IPS-18a (cell line): ENCODE measurements at regions not wholly inside any gene's neighbourhood (a gene's known extent, or its start where the extent isn't known, plus 50 kb on each side); places are given as distances from the start of the nearest gene placed in this dataset.

ENCODE experiments used
- H3K27ac ChIP-seq: one replicate; pipeline ENCODE4 v1.5.1; 2013; ENCODE audit warnings: low read length
- H3K27me3 ChIP-seq: one replicate; pipeline ENCODE4 v1.6.1; 2013; ENCODE audit warnings: mild to moderate bottlenecking, low read length; ENCODE audit not compliant: control insufficient read depth, insufficient read depth
- H3K36me3 ChIP-seq: one replicate; pipeline ENCODE4 v1.6.1; 2013; ENCODE audit warnings: low read depth, low read length; ENCODE audit not compliant: control insufficient read depth
- H3K4me1 ChIP-seq: one replicate; pipeline ENCODE4 v1.6.1; 2013; ENCODE audit warnings: low read depth, low read length; ENCODE audit not compliant: control insufficient read depth
- H3K4me3 ChIP-seq: one replicate; pipeline ENCODE4 v1.5.1; 2013; ENCODE audit warnings: low read length
- H3K9ac ChIP-seq: one replicate; pipeline ENCODE4 v1.6.1; 2013; ENCODE audit warnings: mild to moderate bottlenecking, low read length, moderate library complexity
- H3K9me3 ChIP-seq: one replicate; pipeline ENCODE4 v1.6.1; 2013; ENCODE audit warnings: low read depth, low read length; ENCODE audit not compliant: control insufficient read depth

DNA sequence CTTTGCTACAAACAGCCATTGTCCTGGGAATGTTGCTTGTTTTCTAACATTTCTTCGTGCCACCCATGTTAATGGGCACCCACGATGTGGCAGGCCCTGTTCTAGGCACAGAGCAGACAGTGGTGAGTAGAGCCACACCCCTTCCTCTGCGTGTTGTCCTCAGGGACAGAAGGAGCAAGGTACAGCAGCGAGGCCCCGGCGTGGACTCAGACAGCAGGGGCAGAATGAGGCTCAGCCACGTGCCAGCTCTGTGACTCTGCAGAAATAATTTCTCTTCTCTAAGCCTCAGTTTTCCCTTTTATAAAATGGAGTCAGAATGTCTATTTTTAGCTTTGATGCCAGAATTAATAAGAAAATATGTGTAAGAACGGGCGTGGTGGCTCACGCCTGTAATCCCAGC is 401.7 kb downstream of the TSN start:
- Histone ChIP-seq H3K4me1 (peaks cover 4% of the 10 kb centered on the region), H3K4me3 (no peak overlapping the region), H3K9me3 (no peaks in the 10 kb centered on the region), H3K36me3 (no peaks in the 10 kb centered on the region), H3K27me3 (no peaks in the 10 kb centered on the region), H3K9ac (no peak overlapping the region), H3K27ac (no peak overlapping the region)

DNA sequence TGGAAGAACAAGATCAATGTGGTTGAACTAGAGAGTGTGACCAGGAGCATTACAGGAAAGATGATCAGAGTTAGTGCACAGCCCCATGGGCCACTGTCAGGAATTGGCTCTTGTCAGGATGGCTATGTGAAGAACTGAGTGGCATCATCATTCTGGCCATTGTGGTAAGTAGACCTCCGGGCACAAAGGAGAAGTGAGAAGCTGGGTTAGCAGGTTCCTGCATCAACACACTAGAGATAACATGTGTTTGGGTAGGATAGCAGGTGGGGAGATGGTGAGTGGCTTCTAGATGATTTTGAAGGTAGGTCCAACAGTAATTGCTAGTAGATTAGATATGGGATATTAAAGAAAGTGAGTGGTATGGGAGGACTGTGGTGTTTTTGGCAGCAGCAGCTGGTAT is 408.2 kb downstream of the TSN start:
- H3K4me1 ChIP-seq = no peaks in the 10 kb centered on the region

DNA sequence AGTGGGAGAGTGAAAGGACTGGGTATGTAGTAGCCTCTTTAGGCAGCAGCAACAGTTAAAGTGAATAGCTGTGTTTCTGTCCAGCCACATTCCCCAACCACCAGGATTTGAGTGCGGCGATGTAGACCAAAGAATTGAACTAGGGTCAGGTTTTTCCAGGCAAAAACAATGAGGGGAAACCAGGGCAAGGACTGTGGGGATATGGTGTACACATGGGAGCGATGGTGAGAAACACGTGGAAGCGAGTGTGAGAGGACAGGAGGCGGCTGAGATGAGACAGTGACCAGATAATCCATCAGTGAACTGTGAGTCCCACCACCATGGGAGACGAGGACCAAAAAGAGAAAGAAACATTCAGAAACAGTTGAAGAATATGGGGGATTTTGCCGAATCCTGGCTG is 409.5 kb downstream of the TSN start:
- H3K4me3 ChIP-seq = no peak overlapping the region
- H3K36me3 ChIP-seq = no peaks in the 10 kb centered on the region
- H3K27ac ChIP-seq = no peak overlapping the region
- H3K9me3 ChIP-seq = no peaks in the 10 kb centered on the region
- H3K27me3 ChIP-seq = no peaks in the 10 kb centered on the region
- no peaks in the 10 kb centered on the region for H3K4me1 ChIP-seq
- H3K9ac ChIP-seq = no peak overlapping the region

More for the DNA sequence above, 408.2 kb downstream of the TSN start:
- no peak overlapping the region for H3K4me3 ChIP-seq
- H3K27ac ChIP-seq = no peak overlapping the region
- H3K27me3 ChIP-seq = no peaks in the 10 kb centered on the region
- no peaks in the 10 kb centered on the region for H3K36me3 ChIP-seq
- no peaks in the 10 kb centered on the region for H3K9me3 ChIP-seq
- no peak overlapping the region for H3K9ac ChIP-seq

DNA sequence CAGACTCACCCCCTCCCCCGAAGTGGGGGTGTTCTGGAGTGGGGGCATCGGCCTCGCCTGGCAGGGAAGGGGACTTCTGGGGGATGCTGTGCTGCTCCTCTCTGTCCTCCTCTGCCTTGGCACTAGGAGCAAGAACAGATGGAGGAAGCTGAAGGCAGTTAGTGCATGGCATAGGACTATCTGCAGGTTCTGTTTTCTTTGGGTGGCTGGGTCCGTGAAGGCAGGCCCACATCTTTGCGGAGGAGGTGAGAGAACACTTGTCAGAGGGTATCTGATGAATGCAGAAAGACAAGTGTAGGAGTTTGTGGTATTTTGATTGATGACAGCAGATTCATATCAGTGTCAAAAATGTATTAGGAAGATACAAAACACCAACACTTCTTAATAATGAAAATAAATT is 411.4 kb downstream of the TSN start:
- no peaks in the 10 kb centered on the region for H3K36me3 ChIP-seq
- H3K27ac ChIP-seq = no peak overlapping the region
- H3K9ac ChIP-seq = no peak overlapping the region
- H3K4me3 ChIP-seq = no peak overlapping the region
- H3K9me3 ChIP-seq = no peaks in the 10 kb centered on the region
- H3K27me3 ChIP-seq = no peaks in the 10 kb centered on the region
- no peaks in the 10 kb centered on the region for H3K4me1 ChIP-seq

DNA sequence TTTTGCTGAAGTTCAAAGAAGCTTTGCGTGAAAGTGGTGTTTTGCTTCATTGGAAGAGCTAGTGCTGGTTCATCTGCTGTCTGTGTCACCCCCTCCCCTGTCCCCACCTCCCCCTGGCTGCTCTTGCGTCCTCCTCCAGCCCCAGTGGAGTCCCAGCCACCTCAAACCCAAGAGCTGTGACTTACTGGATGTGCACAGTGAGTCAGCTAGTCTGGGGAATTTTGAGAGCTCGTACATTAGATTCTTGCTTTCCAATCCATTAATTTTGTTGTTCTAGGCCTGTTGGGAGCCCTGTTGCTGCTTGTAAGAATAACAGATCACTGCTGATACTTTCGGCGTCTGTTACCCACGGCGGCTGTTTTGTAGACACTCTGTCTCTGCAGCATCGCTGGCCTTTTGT is 412.1 kb downstream of the TSN start:
- no peaks in the 10 kb centered on the region for H3K27me3 ChIP-seq
- H3K36me3 ChIP-seq = no peaks in the 10 kb centered on the region
- H3K4me1 ChIP-seq = no peaks in the 10 kb centered on the region
- no peak overlapping the region for H3K4me3 ChIP-seq
- H3K9ac ChIP-seq = no peak overlapping the region
- H3K27ac ChIP-seq = no peak overlapping the region
- no peaks in the 10 kb centered on the region for H3K9me3 ChIP-seq

DNA sequence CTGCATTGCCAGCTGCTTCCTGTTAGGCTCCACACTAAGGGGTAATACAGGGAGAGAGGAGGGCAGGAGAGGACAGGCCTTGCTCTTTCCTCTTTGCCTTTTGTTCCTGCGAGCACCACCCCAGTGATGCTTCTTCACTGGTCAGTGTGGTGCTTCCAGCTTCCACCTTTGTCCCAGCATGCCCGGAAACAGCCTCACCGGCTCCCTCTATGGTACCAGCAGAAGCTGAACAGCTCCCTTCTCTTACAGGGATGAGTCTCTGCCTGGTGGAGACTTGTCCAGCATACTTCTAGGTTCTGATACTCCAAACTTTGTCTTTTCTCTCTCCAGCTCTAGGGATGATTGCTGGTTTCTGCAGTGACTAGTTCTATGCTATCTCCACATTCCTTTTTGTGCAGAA is 413.3 kb downstream of the TSN start:
- Histone ChIP-seq H3K9ac (no peak overlapping the region), H3K4me1 (no peaks in the 10 kb centered on the region), H3K9me3 (no peaks in the 10 kb centered on the region), H3K27ac (no peak overlapping the region), H3K4me3 (no peak overlapping the region), H3K36me3 (no peaks in the 10 kb centered on the region), H3K27me3 (no peaks in the 10 kb centered on the region)

DNA sequence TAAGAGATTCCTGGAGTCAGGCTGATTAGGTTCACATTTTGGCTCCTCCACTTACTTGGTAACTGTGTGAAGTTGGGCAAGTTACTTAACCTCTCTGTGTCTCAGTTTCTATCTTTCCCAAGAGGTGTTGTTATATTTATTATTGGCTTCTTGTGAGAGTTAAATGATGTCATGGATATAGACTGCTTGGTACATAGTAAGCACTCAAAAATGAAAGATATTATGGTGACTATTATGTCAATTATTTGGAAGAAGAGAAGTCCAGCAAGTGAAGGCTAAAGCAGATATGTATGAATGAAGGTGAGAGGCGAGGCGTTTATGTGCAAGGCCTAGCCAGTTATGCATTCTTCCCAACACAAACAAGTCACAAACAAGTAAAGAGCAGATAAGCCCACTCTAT is 417.4 kb downstream of the TSN start:
- H3K27ac ChIP-seq = no peak overlapping the region
- no peaks in the 10 kb centered on the region for H3K36me3 ChIP-seq
- H3K27me3 ChIP-seq = no peaks in the 10 kb centered on the region
- H3K9ac ChIP-seq = no peak overlapping the region
- no peaks in the 10 kb centered on the region for H3K9me3 ChIP-seq
- no peak overlapping the region for H3K4me3 ChIP-seq
- no peaks in the 10 kb centered on the region for H3K4me1 ChIP-seq

DNA sequence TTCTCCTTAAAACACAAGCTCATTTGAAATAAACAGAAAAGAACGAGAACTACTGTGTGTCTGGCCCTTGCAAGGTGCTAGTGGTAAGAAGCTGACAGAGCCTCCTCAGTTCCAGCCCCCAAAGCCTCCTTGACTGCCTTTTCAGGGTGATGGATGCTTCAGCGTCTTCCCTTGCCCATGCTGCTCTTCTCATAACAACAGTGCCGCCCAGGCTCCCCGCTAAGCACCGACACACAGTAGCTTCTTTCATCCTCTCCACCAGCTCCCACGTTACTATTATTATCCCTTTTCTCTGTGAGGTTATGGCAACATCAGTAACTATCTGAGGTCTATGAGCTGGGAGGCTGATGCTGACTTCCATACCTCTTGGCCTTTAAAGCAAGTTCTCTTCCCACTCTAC is 418.6 kb downstream of the TSN start:
- no peaks in the 10 kb centered on the region for H3K4me1 ChIP-seq
- no peaks in the 10 kb centered on the region for H3K27me3 ChIP-seq
- no peaks in the 10 kb centered on the region for H3K9me3 ChIP-seq
- no peak overlapping the region for H3K27ac ChIP-seq
- H3K4me3 ChIP-seq = no peak overlapping the region
- H3K9ac ChIP-seq = no peak overlapping the region
- H3K36me3 ChIP-seq = no peaks in the 10 kb centered on the region

DNA sequence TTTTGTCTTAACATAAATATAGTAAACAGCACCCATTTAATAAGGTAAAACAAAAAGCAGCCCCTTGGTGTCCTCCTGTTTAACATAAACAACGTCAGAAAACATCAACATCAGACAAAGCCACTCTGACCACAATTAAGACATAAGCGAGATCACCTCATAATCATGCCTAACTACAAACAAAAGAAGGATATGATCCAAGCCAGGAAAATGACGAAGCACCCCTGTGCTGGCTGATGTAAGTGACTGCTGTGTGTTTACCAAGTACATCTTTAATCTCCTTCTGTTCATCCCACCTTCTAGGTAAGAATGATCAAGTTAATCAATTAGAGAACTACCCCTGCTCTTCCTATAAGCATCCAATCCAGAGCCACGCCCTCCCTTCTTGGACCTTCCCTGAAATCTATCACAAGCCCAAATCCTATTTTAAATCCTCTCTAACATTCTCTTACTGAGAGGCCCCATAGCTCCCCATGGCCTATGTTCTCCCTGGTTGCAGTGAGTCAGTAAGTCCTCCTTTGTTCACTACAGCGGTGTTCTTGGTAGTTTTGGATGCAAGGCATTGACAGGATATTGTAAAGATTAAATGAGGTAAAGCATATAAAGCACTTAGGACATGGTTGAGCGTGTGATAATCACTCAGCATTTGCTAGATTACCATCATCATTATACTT is 424.2 kb downstream of the TSN start:
- Histone ChIP-seq H3K4me1 (no peaks in the 10 kb centered on the region), H3K36me3 (no peaks in the 10 kb centered on the region), H3K27me3 (no peaks in the 10 kb centered on the region), H3K4me3 (no peak overlapping the region), H3K9ac (no peak overlapping the region), H3K9me3 (no peaks in the 10 kb centered on the region), H3K27ac (no peak overlapping the region)

DNA sequence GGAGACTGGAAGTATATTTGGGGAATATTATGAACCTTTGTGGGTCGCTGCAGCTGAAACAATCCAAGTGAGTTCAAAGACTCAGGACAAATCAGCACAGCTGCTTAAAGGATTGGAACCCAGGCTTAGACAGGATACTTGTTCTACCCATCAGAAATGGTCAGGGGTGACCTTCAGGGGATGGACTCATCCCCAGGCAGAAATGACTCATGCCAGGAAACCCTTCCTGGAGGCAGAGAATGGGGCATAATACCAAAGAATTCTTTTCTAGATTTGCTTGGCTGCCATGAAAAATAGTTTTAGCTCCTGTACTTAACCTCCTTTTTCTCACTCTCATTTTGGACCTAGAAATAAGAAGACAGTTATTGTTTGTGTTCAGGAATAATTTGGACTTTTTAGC is 425.5 kb downstream of the TSN start:
- no peaks in the 10 kb centered on the region for H3K9me3 ChIP-seq
- no peak overlapping the region for H3K4me3 ChIP-seq
- no peaks in the 10 kb centered on the region for H3K36me3 ChIP-seq
- no peaks in the 10 kb centered on the region for H3K4me1 ChIP-seq
- no peak overlapping the region for H3K27ac ChIP-seq
- H3K27me3 ChIP-seq = no peaks in the 10 kb centered on the region
- H3K9ac ChIP-seq = no peak overlapping the region

DNA sequence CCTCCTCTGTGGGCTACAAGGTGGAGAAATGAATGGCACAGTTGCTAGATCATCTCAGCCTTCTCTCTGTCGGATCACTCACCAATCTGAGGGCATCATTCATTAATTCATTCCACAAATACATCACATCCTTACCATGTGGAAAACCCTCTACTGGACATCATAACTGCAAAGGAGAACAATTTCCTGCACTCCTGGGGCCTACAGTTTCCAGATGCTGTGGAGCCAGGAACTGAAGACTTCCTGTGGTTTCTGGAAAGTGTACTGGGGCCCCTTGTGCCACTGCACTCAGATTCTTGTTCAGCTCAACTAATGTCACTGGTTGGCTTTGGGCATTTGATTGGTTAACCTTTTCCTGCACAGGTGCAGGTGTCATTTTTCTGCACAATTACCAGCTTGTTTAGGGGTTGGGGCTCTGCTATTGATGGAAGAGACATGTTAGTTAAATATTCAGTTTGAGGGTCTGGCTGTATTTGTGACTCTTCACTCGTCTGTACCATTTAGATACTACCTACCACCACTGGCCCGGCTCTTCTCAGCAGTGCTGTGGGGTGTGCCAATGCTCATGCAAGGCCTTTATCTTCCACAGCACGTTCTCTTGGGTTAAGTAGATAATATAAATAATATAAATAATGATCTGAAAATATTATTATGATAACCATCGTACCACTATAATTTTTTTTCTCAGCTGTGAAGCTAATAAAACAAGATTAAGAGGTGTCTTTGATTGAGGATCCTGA is 427.3 kb downstream of the TSN start:
- Histone ChIP-seq H3K4me1 (no peaks in the 10 kb centered on the region), H3K36me3 (no peaks in the 10 kb centered on the region), H3K9me3 (no peaks in the 10 kb centered on the region), H3K9ac (no peak overlapping the region), H3K4me3 (no peak overlapping the region), H3K27ac (no peak overlapping the region), H3K27me3 (no peaks in the 10 kb centered on the region)

DNA sequence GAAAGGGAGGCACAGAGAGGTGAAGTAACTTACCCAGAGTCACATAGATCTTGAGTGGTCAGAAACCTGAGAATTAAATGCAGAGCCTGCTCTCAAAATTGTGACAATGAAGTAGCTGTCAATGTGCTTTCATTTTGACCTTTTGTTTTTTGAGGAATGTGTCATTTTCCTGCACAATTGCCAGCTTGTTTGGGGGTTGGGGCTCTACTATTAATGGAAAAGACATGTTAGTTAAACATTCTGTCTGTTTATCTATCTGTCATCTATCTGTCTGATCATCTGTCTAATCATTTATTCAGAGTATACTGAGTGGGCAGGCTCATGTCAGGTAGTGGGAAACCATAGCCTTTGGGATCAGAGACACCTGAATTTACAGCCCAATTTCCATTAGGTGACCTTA is 428.4 kb downstream of the TSN start:
- no peak overlapping the region for H3K9ac ChIP-seq
- no peaks in the 10 kb centered on the region for H3K4me1 ChIP-seq
- H3K27me3 ChIP-seq = no peaks in the 10 kb centered on the region
- no peak overlapping the region for H3K27ac ChIP-seq
- no peaks in the 10 kb centered on the region for H3K9me3 ChIP-seq
- no peaks in the 10 kb centered on the region for H3K36me3 ChIP-seq
- no peak overlapping the region for H3K4me3 ChIP-seq
